22Rv1 (cell line): ENCODE measurements at regions not wholly inside any gene's neighbourhood (a gene's known extent, or its start where the extent isn't known, plus 50 kb on each side); places are given as distances from the start of the nearest gene placed in this dataset.
"Not testable (repeated sequence)": the region's sequence is repeated elsewhere in the genome, so short reads cannot be mapped to it uniquely, and the experiment has no call there.

Experiments used
- H3K27ac ChIP-seq: fragments of 450-650 bp; 2 replicates; pipeline ENCODE4 v1.5.1; 2017
- CTCF ChIP-seq: fragments of 450-650 bp; IDR thresholded peaks from 2 replicates; pipeline ENCODE4 v1.5.1; 2017; ENCODE audit warnings: mild to moderate bottlenecking
- ZFX ChIP-seq: fragments of 450-650 bp; IDR thresholded peaks from 2 replicates; pipeline ENCODE4 v1.6.1; 2017; ENCODE audit warnings: antibody characterized with exemption, borderline replicate concordance

- TF ChIP-seq CTCF (no peak), ZFX (no peak)
- no peak overlapping the region for H3K27ac ChIP-seq
Measured at GRCh38 chr5:25099538-25099937, 454.8 kb upstream of the CDH10 start.

DNA sequence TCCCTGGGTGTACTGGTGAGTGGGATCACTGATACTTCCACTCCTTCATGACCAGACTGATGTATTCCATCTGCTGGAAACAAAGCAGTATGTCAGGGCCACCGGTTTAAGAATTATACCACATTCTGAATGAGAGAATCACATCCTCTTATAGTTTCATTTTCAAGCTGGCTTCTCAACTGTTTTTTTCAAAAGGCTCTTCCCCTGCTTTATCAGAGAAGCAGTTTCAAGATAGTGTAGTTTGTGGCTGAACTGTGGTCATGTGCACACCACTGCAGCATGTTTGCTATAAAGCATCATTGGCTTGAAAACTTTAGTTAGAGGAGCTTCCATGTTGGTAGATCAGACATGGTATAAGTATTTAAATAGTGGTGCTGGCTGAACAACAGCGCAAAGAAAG lies 450.5 kb upstream of the CDH10 start:
- TF ChIP-seq ZFX (no peak), CTCF (no peak)
- H3K27ac ChIP-seq = no peak overlapping the region

- TF ChIP-seq CTCF = no peak
- no peak for TF ChIP-seq ZFX
- no peak overlapping the region for H3K27ac ChIP-seq
Measured at GRCh38 chr5:25094219-25094618, 449.4 kb upstream of the CDH10 start.

DNA sequence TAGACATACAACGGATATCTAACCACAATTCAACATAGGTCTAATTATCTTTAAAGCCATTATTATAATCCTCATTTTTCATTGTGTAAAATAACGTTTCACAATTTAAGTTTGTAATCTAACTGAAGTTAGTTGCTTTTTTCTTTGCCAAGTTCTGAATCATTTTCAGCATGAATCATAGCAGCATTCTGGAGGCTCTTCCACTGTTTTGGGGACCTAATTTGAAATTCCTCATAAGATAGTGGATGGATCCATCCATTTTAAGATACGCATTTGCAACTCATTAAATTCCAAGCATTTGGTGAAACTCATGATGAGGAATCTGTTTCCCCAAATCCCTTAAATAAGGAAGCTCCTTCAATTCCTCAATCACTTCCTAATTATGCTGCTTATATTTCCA lies 447.1 kb upstream of the CDH10 start:
- TF ChIP-seq ZFX (no peak), CTCF (no peak)
- no peak overlapping the region for H3K27ac ChIP-seq

- TF ChIP-seq CTCF = no peak
- TF ChIP-seq ZFX = no peak
- H3K27ac ChIP-seq = no peak overlapping the region
Measured at GRCh38 chr5:25090854-25091253, 446.1 kb upstream of the CDH10 start.

DNA sequence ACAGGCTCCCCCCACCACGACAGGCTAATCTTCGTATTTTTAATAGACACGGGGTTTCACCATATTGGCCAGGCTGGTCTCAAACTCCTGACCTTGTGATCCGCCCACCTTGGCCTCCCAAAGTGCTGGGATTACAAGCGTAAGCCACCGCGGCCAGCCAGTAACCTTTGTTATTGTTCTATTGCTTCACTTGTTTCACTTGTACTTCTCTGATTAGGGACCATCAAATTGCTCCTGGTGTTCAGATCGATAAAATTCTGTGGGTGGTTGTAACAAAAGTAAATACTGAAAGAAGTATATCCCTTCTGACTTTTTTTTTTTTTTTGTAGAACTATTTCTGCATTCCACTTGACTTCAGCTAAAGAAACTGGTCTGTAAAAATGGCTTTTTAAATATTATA lies 445.5 kb upstream of the CDH10 start:
- H3K27ac ChIP-seq = no peak overlapping the region
- no peak for TF ChIP-seq CTCF
- TF ChIP-seq ZFX = no peak

DNA sequence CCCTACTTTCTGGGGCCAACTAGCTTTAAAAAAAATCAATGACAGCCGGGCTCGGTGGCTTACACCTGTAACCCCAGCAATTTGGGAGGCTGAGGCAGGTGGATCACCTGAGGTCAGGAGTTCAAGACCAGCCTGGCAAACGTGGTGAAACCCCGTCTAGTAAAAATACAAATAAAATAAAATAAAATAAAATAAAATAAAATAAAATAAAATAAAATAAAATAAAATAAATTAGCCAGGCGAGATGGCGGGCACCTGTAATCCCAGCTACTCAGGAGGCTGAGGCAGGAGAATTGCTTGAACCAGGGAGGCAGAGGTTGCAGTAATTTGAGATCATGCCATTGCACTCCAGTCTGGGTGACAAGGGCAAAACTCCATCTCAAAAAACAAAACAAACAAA lies 443.9 kb upstream of the CDH10 start:
- H3K27ac ChIP-seq = not testable (repeated sequence)

- H3K27ac ChIP-seq = not testable (repeated sequence)
Measured at GRCh38 chr5:25083261-25083660, 438.5 kb upstream of the CDH10 start.

- H3K27ac ChIP-seq = no peak overlapping the region
- TF ChIP-seq CTCF (no peak), ZFX (no peak)
Measured at GRCh38 chr5:25066239-25066638, 421.5 kb upstream of the CDH10 start.
